OCI-LY7 (cell line): ENCODE measurements at regions not wholly inside any gene's neighbourhood (a gene's known extent, or its start where the extent isn't known, plus 50 kb on each side); places are given as distances from the start of the nearest gene placed in this dataset.

Source experiments
- BruUV-seq: library from RNA; stranded (reverse); fragments of 400-500 nt; replicated peaks from 2 replicates; lab custom pipeline; 2021; lab: Mats Ljungman, UMichigan
- CTCF ChIA-PET: fragments of 300-600 bp; sonication (Branson Sonifier 250); formaldehyde crosslinking; loops from one replicate; lab custom pipeline; 2022; ENCODE audit warnings: antibody characterized with exemption; ENCODE audit not compliant: unreplicated experiment; lab: Charles Lee
- POLR2A ChIA-PET: fragments of 300-600 bp; sonication (Branson Sonifier 250); formaldehyde crosslinking; loops from one replicate; lab custom pipeline; 2022; ENCODE audit warnings: antibody characterized with exemption; lab: Charles Lee
- DNase-seq: peaks from one replicate; pipeline ENCODE4 v3.0.0-alpha.2; 2015; ENCODE audit warnings: low spot score
- H2AFZ ChIP-seq: fragments of 200-600 bp; sonication (generic), shearing (Covaris generic); 2 replicates; pipeline ENCODE4 v1.6.1; 2014; ENCODE audit warnings: mild to moderate bottlenecking, antibody characterized with exemption, low read length, moderate library complexity
- H3K27ac ChIP-seq: fragments of 200-600 bp; sonication (generic); 2 replicates; pipeline ENCODE4 v1.5.1; 2014; ENCODE audit warnings: mixed run types, low read depth, mild to moderate bottlenecking, moderate library complexity, low read length, inconsistent platforms; ENCODE audit not compliant: poor library complexity, severe bottlenecking
- H3K36me3 ChIP-seq: fragments of 200-600 bp; sonication (generic); 2 replicates; pipeline ENCODE4 v1.6.1; 2014; ENCODE audit warnings: mild to moderate bottlenecking, antibody characterized with exemption, low read length, moderate library complexity, mixed read lengths; ENCODE audit not compliant: insufficient read depth
- H3K4me1 ChIP-seq: fragments of 200-600 bp; sonication (generic); 2 replicates; pipeline ENCODE4 v1.5.1; 2014; ENCODE audit warnings: mild to moderate bottlenecking, low read length; ENCODE audit not compliant: insufficient read depth, poor library complexity, severe bottlenecking
- H3K4me2 ChIP-seq: fragments of 200-600 bp; sonication (generic); 2 replicates; pipeline ENCODE4 v1.6.1; 2014; ENCODE audit warnings: mild to moderate bottlenecking, low read length
- H3K4me3 ChIP-seq: fragments of 200-600 bp; sonication (generic); 2 replicates; pipeline ENCODE4 v1.5.1; 2014; ENCODE audit warnings: mild to moderate bottlenecking, low read depth, low read length; ENCODE audit not compliant: poor library complexity, severe bottlenecking
- H3K79me2 ChIP-seq: fragments of 200-600 bp; sonication (generic); 2 replicates; pipeline ENCODE4 v1.6.1; 2016; ENCODE audit warnings: low read depth, mild to moderate bottlenecking, low read length, moderate library complexity, mixed read lengths; ENCODE audit not compliant: insufficient read depth
- H3K9me2 ChIP-seq: fragments of 200-600 bp; sonication (generic); 2 replicates; pipeline ENCODE4 v1.6.1; 2016; ENCODE audit warnings: mild to moderate bottlenecking, low read length, mixed read lengths; ENCODE audit not compliant: insufficient read depth
- H3K9me3 ChIP-seq: fragments of 200-600 bp; sonication (generic); 2 replicates; pipeline ENCODE4 v1.6.1; 2014; ENCODE audit warnings: mild to moderate bottlenecking, mixed run types, low read length, mixed read lengths
- H4K20me1 ChIP-seq: fragments of 200-600 bp; sonication (generic); 2 replicates; pipeline ENCODE4 v1.6.1; 2014; ENCODE audit warnings: mild to moderate bottlenecking, antibody characterized with exemption, low read length, moderate library complexity, mixed read lengths; ENCODE audit not compliant: insufficient read depth
- EZH2phosphoT487 ChIP-seq: fragments of 200-600 bp; sonication (generic); IDR thresholded peaks from 2 replicates; pipeline ENCODE4 v1.6.1; 2018; ENCODE audit warnings: low read depth, borderline replicate concordance, mild to moderate bottlenecking, mixed run types, antibody characterized with exemption, low read length, moderate library complexity, mixed read lengths
- intact Hi-C: fragments of 100-400 bp; cut with micrococcal nuclease; formaldehyde crosslinking; loops from one replicate; pipeline ENCODE4 v1.10.0; 2022; ENCODE audit not compliant: unreplicated experiment
- TF ChIP-seq, protein P1 (sequence below): fragments of 200-600 bp; sonication (generic); conservative IDR thresholded peaks from 2 replicates; pipeline ENCODE4 v1.5.1; 2014; ENCODE audit warnings: mild to moderate bottlenecking, antibody characterized with exemption, low read length, moderate library complexity, mixed read lengths

DNA sequence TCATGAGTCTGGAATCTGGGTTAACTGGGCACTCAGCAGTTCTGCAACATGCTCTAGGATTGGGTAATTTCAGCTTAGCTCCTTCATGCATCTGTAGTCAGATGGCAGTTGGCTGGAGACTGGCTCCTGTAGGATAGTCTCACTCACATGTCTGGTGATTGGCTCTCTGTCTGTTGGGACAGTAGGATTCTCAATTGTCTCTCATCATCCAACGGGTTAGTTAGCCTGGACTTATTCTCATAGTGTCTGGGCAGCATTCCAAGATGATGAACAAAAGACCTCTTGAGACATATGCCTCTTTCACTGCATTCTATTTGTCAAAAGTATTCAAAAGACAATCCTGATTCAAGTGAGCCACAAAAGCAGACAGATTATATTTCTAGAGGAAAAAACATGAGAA is 795.6 kb upstream of the GALNTL6 start:
- Histone ChIP-seq H4K20me1 (no peaks in the 10 kb centered on the region), H3K4me2 (no peak overlapping the region), H3K36me3 (no peaks in the 10 kb centered on the region), H2AFZ (no peak overlapping the region), H3K9me3 (no peaks in the 10 kb centered on the region), H3K27ac (no peak overlapping the region), H3K4me1 (no peaks in the 10 kb centered on the region), H3K79me2 (no peaks in the 10 kb centered on the region), H3K9me2 (no peaks in the 10 kb centered on the region), H3K4me3 (no peak overlapping the region)
- TF ChIP-seq EZH2phosphoT487 = no peak
- TF ChIP-seq, protein P1, sequence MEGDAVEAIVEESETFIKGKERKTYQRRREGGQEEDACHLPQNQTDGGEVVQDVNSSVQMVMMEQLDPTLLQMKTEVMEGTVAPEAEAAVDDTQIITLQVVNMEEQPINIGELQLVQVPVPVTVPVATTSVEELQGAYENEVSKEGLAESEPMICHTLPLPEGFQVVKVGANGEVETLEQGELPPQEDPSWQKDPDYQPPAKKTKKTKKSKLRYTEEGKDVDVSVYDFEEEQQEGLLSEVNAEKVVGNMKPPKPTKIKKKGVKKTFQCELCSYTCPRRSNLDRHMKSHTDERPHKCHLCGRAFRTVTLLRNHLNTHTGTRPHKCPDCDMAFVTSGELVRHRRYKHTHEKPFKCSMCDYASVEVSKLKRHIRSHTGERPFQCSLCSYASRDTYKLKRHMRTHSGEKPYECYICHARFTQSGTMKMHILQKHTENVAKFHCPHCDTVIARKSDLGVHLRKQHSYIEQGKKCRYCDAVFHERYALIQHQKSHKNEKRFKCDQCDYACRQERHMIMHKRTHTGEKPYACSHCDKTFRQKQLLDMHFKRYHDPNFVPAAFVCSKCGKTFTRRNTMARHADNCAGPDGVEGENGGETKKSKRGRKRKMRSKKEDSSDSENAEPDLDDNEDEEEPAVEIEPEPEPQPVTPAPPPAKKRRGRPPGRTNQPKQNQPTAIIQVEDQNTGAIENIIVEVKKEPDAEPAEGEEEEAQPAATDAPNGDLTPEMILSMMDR = no peak
- no peak for DNase-seq
- POLR2A ChIA-PET = no interaction called here
- BruUV-seq = no TSS peak
- CTCF ChIA-PET = no interaction called here
- intact Hi-C loops = no loop called here

- Histone ChIP-seq H3K9me3 (no peaks in the 10 kb centered on the region), H3K9me2 (no peaks in the 10 kb centered on the region), H3K4me2 (no peak overlapping the region), H4K20me1 (no peaks in the 10 kb centered on the region), H3K27ac (no peak overlapping the region), H3K4me1 (no peaks in the 10 kb centered on the region), H3K79me2 (no peaks in the 10 kb centered on the region), H3K36me3 (no peaks in the 10 kb centered on the region), H3K4me3 (no peak overlapping the region), H2AFZ (no peak overlapping the region)
- DNase-seq = no peak
- intact Hi-C loops = no loop called here
- CTCF ChIA-PET = no interaction called here
- TF ChIP-seq, protein P1 = no peak
- TF ChIP-seq EZH2phosphoT487 = no peak
- BruUV-seq = no TSS peak
- POLR2A ChIA-PET = no interaction called here
Observed at GRCh38 chr4:171016145-171016544, 797.1 kb upstream of the GALNTL6 start.

DNA sequence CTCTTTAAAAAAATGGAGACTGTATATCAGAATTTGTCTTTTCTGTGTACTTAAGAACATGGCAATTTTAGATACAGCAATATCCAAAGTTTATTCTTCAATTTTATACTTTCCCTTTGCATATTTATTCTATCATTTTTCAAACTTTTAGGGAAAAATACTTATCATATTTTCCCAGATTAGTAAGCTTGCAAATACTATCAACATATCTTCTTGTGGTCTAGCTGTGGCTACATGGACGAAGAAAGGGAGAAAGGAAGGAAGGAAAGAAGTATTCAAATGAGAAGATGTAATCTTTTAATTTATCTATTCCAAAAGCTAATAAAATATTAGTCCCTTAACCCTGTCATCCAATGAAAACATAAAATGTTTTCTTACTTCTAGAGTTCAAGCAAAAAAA is 797.8 kb upstream of the GALNTL6 start:
- no peaks in the 10 kb centered on the region for H3K36me3 ChIP-seq
- H3K4me3 ChIP-seq = no peak overlapping the region
- no peak overlapping the region for H3K4me2 ChIP-seq
- no peak overlapping the region for H2AFZ ChIP-seq
- H3K79me2 ChIP-seq = no peaks in the 10 kb centered on the region
- H3K9me3 ChIP-seq = no peaks in the 10 kb centered on the region
- no TSS peak for BruUV-seq
- DNase-seq = no peak
- POLR2A ChIA-PET = interaction anchor here (1.0 kb wide), 1 partner anchor 25 kb away, joined by 3 read pairs; no protein-coding TSS in a partner anchor
- no peak overlapping the region for H3K27ac ChIP-seq
- no peaks in the 10 kb centered on the region for H3K9me2 ChIP-seq
- no peaks in the 10 kb centered on the region for H3K4me1 ChIP-seq
- H4K20me1 ChIP-seq = no peaks in the 10 kb centered on the region
- CTCF ChIA-PET = no interaction called here
- intact Hi-C loops = no loop called here
- TF ChIP-seq, protein P1 = no peak
- TF ChIP-seq EZH2phosphoT487 = no peak
